B cell (primary cell): ENCODE measurements at regions not wholly inside any gene's neighbourhood (a gene's known extent, or its start where the extent isn't known, plus 50 kb on each side); places are given as distances from the start of the nearest gene placed in this dataset.

ENCODE experiments used
- EZH2 ChIP-seq: IDR thresholded peaks from 2 replicates; pipeline ENCODE4 v1.6.1; 2012; ENCODE audit warnings: borderline replicate concordance, low read depth, mild to moderate bottlenecking, moderate library complexity, low read length; ENCODE audit not compliant: insufficient read depth, poor library complexity, severe bottlenecking
- TF ChIP-seq, protein P1 (sequence below): fragments of 200-600 bp; IDR thresholded peaks from one replicate; pipeline ENCODE4 v1.8.0; 2022; ENCODE audit warnings: antibody characterized with exemption, mild to moderate bottlenecking

DNA sequence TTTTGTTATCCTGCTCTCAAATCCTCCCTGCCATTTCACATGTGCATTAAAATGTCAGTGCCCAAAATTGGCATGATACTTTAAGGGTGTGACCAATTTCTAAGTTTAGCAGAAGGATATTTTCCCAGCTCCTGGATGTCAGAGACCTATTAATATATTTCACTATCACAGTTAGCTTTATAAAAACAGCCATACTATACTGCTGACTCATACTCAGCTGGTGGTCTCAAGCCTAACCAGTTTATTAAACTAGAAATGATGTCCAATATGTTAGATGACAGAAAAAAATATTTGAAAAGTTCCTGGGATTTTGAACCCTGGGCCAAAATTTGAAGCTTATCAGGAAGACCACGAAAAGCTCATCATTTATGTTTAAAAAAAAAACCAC is 60.9 kb upstream of the ZNF280D start:
- no peak for TF ChIP-seq EZH2
- TF ChIP-seq, protein P1, sequence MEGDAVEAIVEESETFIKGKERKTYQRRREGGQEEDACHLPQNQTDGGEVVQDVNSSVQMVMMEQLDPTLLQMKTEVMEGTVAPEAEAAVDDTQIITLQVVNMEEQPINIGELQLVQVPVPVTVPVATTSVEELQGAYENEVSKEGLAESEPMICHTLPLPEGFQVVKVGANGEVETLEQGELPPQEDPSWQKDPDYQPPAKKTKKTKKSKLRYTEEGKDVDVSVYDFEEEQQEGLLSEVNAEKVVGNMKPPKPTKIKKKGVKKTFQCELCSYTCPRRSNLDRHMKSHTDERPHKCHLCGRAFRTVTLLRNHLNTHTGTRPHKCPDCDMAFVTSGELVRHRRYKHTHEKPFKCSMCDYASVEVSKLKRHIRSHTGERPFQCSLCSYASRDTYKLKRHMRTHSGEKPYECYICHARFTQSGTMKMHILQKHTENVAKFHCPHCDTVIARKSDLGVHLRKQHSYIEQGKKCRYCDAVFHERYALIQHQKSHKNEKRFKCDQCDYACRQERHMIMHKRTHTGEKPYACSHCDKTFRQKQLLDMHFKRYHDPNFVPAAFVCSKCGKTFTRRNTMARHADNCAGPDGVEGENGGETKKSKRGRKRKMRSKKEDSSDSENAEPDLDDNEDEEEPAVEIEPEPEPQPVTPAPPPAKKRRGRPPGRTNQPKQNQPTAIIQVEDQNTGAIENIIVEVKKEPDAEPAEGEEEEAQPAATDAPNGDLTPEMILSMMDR, result no peak
